ENCODE measurements at regions not wholly inside any gene's neighbourhood (a gene's known extent, or its start where the extent isn't known, plus 50 kb on each side); places are given as distances from the start of the nearest gene placed in this dataset.

DNA sequence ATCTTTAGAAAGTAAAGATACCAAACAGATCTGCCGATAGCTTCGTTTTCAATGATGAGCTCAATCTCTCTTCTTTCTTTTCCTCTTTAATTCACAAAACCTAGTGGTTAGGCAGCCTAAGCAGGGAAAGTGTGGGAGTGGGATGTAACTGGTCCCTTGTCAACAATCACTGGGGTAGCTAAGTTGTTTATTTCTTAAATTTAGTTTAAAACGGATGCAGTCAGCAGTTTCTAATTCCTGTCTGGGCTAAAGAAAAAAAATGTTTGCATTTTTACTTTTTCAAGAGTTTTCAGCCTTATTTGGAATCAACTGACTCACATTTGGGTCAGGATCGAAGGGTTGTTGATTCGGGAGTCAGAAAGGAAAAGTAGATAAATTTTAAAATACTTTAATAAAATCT lies 137.7 kb upstream of the TACR1 start:
- no peak for TF ChIP-seq POLR2AphosphoS5 (IDR thresholded peaks at IDR 0.05)
- TF ChIP-seq, protein P1, sequence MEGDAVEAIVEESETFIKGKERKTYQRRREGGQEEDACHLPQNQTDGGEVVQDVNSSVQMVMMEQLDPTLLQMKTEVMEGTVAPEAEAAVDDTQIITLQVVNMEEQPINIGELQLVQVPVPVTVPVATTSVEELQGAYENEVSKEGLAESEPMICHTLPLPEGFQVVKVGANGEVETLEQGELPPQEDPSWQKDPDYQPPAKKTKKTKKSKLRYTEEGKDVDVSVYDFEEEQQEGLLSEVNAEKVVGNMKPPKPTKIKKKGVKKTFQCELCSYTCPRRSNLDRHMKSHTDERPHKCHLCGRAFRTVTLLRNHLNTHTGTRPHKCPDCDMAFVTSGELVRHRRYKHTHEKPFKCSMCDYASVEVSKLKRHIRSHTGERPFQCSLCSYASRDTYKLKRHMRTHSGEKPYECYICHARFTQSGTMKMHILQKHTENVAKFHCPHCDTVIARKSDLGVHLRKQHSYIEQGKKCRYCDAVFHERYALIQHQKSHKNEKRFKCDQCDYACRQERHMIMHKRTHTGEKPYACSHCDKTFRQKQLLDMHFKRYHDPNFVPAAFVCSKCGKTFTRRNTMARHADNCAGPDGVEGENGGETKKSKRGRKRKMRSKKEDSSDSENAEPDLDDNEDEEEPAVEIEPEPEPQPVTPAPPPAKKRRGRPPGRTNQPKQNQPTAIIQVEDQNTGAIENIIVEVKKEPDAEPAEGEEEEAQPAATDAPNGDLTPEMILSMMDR (IDR thresholded peaks at IDR 0.05): no peak

Data from esophagus muscularis mucosa (tissue), 3 donors.